ENCODE measurements at regions not wholly inside any gene's neighbourhood (a gene's known extent, or its start where the extent isn't known, plus 50 kb on each side); places are given as distances from the start of the nearest gene placed in this dataset.

- TF ChIP-seq CHD2 (IDR thresholded peaks at IDR 0.05; ENCODE audit: low read length, partially characterized antibody) (no peak), CTCF (IDR thresholded peaks at IDR 0.05) (no peak), POLR2A (IDR thresholded peaks at IDR 0.05; ENCODE audit: low read length) (no peak), USF2 (IDR thresholded peaks at IDR 0.05) (no peak), HOXA7 (CRISPR knock-in tag; IDR thresholded peaks at IDR 0.05) (no peak), EP300 (IDR thresholded peaks at IDR 0.05) (no peak), CHD4 (IDR thresholded peaks at IDR 0.05; ENCODE audit: borderline replicate concordance) (no peak)
These were observed 79.8 kb upstream of the MC4R start for GRCh38 chr18:60452421-60452820.
